ENCODE measurements at regions not wholly inside any gene's neighbourhood (a gene's known extent, or its start where the extent isn't known, plus 50 kb on each side); places are given as distances from the start of the nearest gene placed in this dataset.

DNA sequence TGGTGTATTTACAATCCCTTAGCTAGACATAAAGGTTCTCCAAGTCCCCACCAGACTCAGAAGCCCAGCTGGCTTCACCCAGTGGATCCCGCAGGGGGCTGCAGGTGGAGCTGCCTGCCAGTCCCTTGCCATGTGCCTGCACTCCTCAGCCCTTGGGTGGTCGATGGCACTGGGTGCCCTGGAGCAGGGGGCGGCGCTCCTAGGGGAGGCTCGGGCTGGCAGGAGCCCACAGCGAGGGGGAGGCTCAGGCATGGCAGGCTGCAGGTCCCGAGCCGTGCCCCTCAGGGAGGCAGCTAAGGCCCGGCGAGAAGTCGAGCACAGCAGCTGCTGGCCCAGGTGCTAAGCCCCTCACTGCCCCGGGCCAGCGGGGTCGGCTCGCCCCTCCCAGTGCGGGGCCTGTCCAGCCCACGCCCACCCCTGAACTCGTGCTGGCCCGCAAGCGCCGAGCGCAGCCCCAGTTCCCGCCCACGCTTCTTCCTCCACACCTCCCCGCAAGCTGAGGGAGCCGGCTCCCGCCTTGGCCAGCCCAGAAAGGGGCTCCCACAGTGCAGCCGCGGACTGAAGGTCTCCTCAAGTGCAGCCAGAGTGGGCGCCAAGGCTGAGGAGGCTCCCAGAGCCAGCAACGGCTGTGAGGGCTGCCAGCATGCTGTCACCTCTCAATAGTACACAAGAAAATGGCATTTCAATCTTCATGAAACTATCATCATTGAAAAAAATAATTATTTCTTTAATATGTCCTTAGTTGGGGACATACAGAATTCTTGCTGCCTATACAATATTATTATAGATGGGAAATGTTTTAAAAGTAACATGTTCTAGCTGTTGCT, 189.1 kb downstream of the SLC7A11 start:
- no peak overlapping the region for H3K4me3 ChIP-seq (ENCODE audit: low read depth, low read length)
- H3K36me3 ChIP-seq (ENCODE audit: control insufficient read depth, insufficient read depth, low read length), result no peaks in the 10 kb centered on the region
- peaks cover 5% of the 10 kb centered on the region; the same call in 1 of the 2 replicates for H3K9me3 ChIP-seq (ENCODE audit: control insufficient read depth, insufficient read depth, low read length)
- peak overlapping the region; percentile 83 for H3K27ac ChIP-seq (ENCODE audit: low read depth, low read length)
- no peaks in the 10 kb centered on the region for H3K27me3 ChIP-seq (ENCODE audit: control insufficient read depth, insufficient read depth, low read length)
- H3K9ac ChIP-seq (ENCODE audit: low read depth, low read length), result no peak overlapping the region
- peaks cover 28% of the 10 kb centered on the region for H3K4me1 ChIP-seq (ENCODE audit: control insufficient read depth, insufficient read depth, low read length)

DNA sequence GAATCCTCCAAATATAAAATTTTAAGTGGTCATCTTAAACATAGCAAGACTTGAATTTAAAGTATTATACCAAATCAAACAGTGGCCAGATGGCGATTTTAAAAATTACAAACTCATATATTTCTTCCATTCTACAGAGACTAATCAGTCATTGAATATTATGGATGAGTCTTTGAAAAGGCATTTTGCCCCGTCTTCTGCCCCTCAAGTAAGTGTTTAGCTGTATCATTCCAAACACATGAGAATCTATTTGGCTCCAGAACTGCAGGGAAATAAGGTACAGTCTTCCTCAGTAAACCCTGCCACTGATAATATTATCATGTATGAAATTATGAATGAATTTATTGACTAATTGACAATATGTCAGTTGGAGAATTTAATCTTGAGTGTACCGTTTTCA, 191.0 kb downstream of the SLC7A11 start:
- peaks cover 5% of the 10 kb centered on the region; the same call in 1 of the 2 replicates for H3K9me3 ChIP-seq (ENCODE audit: control insufficient read depth, insufficient read depth, low read length)
- no peak overlapping the region for H3K4me3 ChIP-seq (ENCODE audit: low read depth, low read length)
- H3K27me3 ChIP-seq (ENCODE audit: control insufficient read depth, insufficient read depth, low read length), result no peaks in the 10 kb centered on the region
- H3K9ac ChIP-seq (ENCODE audit: low read depth, low read length), result no peak overlapping the region
- H3K4me1 ChIP-seq (ENCODE audit: control insufficient read depth, insufficient read depth, low read length), result peaks cover 40% of the 10 kb centered on the region
- H3K36me3 ChIP-seq (ENCODE audit: control insufficient read depth, insufficient read depth, low read length), result no peaks in the 10 kb centered on the region
- no peak overlapping the region for H3K27ac ChIP-seq (ENCODE audit: low read depth, low read length)

GRCh38 chr4:138050601-138051000, 191.5 kb downstream of the SLC7A11 start:
- Histone ChIP-seq H3K4me3 (ENCODE audit: low read depth, low read length) (no peak overlapping the region), H3K9me3 (ENCODE audit: control insufficient read depth, insufficient read depth, low read length) (peaks cover 5% of the 10 kb centered on the region; the same call in 1 of the 2 replicates), H3K4me1 (ENCODE audit: control insufficient read depth, insufficient read depth, low read length) (peaks cover 40% of the 10 kb centered on the region), H3K36me3 (ENCODE audit: control insufficient read depth, insufficient read depth, low read length) (no peaks in the 10 kb centered on the region), H3K27me3 (ENCODE audit: control insufficient read depth, insufficient read depth, low read length) (no peaks in the 10 kb centered on the region), H3K9ac (ENCODE audit: low read depth, low read length) (no peak overlapping the region), H3K27ac (ENCODE audit: low read depth, low read length) (no peak overlapping the region)

- Histone ChIP-seq H3K27me3 (ENCODE audit: control insufficient read depth, insufficient read depth, low read length) (no peaks in the 10 kb centered on the region), H3K36me3 (ENCODE audit: control insufficient read depth, insufficient read depth, low read length) (no peaks in the 10 kb centered on the region), H3K9me3 (ENCODE audit: control insufficient read depth, insufficient read depth, low read length) (peaks cover 5% of the 10 kb centered on the region; the same call in 1 of the 2 replicates), H3K27ac (ENCODE audit: low read depth, low read length) (peak overlapping the region; percentile 10), H3K9ac (ENCODE audit: low read depth, low read length) (no peak overlapping the region), H3K4me1 (ENCODE audit: control insufficient read depth, insufficient read depth, low read length) (peaks cover 40% of the 10 kb centered on the region), H3K4me3 (ENCODE audit: low read depth, low read length) (no peak overlapping the region)
Measured at GRCh38 chr4:138049355-138049754, 192.8 kb downstream of the SLC7A11 start.

DNA sequence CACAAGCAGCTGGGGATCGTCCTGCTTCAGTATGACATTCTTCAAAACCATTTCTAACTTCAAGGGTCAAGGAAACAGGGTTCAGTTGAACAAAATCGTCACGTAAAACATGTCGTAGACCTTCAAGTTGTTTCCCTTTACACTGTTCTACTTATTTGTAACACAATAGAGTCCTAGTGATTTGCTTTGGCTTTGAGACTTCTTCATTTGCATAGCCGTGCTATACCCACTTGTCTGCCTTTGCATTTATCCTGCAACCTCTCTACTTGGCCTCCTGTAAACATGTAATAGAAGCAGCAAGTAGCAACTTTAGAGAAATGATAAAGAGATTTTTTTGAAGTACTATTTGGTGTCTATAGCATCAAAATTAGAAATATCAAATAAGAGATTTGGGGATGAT, 194.9 kb downstream of the SLC7A11 start:
- Histone ChIP-seq H3K9me3 (ENCODE audit: control insufficient read depth, insufficient read depth, low read length) (no peaks in the 10 kb centered on the region), H3K27me3 (ENCODE audit: control insufficient read depth, insufficient read depth, low read length) (no peaks in the 10 kb centered on the region), H3K9ac (ENCODE audit: low read depth, low read length) (no peak overlapping the region), H3K4me1 (ENCODE audit: control insufficient read depth, insufficient read depth, low read length) (peaks cover 32% of the 10 kb centered on the region), H3K27ac (ENCODE audit: low read depth, low read length) (no peak overlapping the region), H3K36me3 (ENCODE audit: control insufficient read depth, insufficient read depth, low read length) (no peaks in the 10 kb centered on the region), H3K4me3 (ENCODE audit: low read depth, low read length) (peak overlapping the region; percentile 14; the same call in 1 of the 2 replicates)

GRCh38 chr4:138045036-138045435, 197.1 kb downstream of the SLC7A11 start:
- Histone ChIP-seq H3K4me3 (ENCODE audit: low read depth, low read length) (no peak overlapping the region), H3K9ac (ENCODE audit: low read depth, low read length) (no peak overlapping the region), H3K4me1 (ENCODE audit: control insufficient read depth, insufficient read depth, low read length) (peaks cover 21% of the 10 kb centered on the region), H3K9me3 (ENCODE audit: control insufficient read depth, insufficient read depth, low read length) (no peaks in the 10 kb centered on the region), H3K36me3 (ENCODE audit: control insufficient read depth, insufficient read depth, low read length) (no peaks in the 10 kb centered on the region), H3K27ac (ENCODE audit: low read depth, low read length) (no peak overlapping the region), H3K27me3 (ENCODE audit: control insufficient read depth, insufficient read depth, low read length) (no peaks in the 10 kb centered on the region)

DNA sequence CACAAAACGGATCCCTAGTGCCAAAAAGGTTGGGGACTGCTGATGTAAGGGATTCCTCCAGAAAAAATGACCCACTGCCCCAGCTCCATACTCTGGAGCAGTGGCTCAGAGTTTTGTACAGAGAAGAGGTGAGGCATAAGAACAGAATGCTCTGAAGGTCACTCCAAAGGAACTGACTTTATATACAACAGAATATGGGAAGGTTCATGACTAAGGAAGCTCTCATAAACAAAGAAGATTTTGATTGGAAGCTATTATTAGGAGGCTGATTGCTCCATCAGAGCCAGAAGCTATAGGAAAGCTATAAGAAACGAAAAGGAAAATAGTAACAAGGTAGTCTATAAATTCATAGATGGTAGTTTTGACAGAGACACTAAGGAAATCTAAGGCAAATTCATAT, 203.1 kb downstream of the SLC7A11 start:
- H3K9me3 ChIP-seq (ENCODE audit: control insufficient read depth, insufficient read depth, low read length), result no peaks in the 10 kb centered on the region
- H3K9ac ChIP-seq (ENCODE audit: low read depth, low read length), result no peak overlapping the region
- H3K4me1 ChIP-seq (ENCODE audit: control insufficient read depth, insufficient read depth, low read length), result no peaks in the 10 kb centered on the region; the same call in 1 of the 2 replicates
- H3K36me3 ChIP-seq (ENCODE audit: control insufficient read depth, insufficient read depth, low read length), result no peaks in the 10 kb centered on the region
- no peaks in the 10 kb centered on the region for H3K27me3 ChIP-seq (ENCODE audit: control insufficient read depth, insufficient read depth, low read length)
- H3K27ac ChIP-seq (ENCODE audit: low read depth, low read length), result no peak overlapping the region
- no peak overlapping the region for H3K4me3 ChIP-seq (ENCODE audit: low read depth, low read length)

GRCh38 chr4:138037696-138038095, 204.5 kb downstream of the SLC7A11 start:
- Histone ChIP-seq H3K9ac (ENCODE audit: low read depth, low read length) (no peak overlapping the region), H3K36me3 (ENCODE audit: control insufficient read depth, insufficient read depth, low read length) (no peaks in the 10 kb centered on the region), H3K9me3 (ENCODE audit: control insufficient read depth, insufficient read depth, low read length) (no peaks in the 10 kb centered on the region), H3K4me1 (ENCODE audit: control insufficient read depth, insufficient read depth, low read length) (no peaks in the 10 kb centered on the region; the same call in 1 of the 2 replicates), H3K4me3 (ENCODE audit: low read depth, low read length) (no peak overlapping the region), H3K27ac (ENCODE audit: low read depth, low read length) (no peak overlapping the region), H3K27me3 (ENCODE audit: control insufficient read depth, insufficient read depth, low read length) (no peaks in the 10 kb centered on the region)

- Histone ChIP-seq H3K4me3 (ENCODE audit: low read depth, low read length) (no peak overlapping the region), H3K9ac (ENCODE audit: low read depth, low read length) (no peak overlapping the region), H3K36me3 (ENCODE audit: control insufficient read depth, insufficient read depth, low read length) (no peaks in the 10 kb centered on the region), H3K27ac (ENCODE audit: low read depth, low read length) (no peak overlapping the region), H3K9me3 (ENCODE audit: control insufficient read depth, insufficient read depth, low read length) (no peaks in the 10 kb centered on the region), H3K27me3 (ENCODE audit: control insufficient read depth, insufficient read depth, low read length) (no peaks in the 10 kb centered on the region), H3K4me1 (ENCODE audit: control insufficient read depth, insufficient read depth, low read length) (no peaks in the 10 kb centered on the region; the same call in 1 of the 2 replicates)
Measured at GRCh38 chr4:138035781-138036258, 206.3 kb downstream of the SLC7A11 start.

GRCh38 chr4:138034871-138035270, 207.3 kb downstream of the SLC7A11 start:
- Histone ChIP-seq H3K9ac (ENCODE audit: low read depth, low read length) (no peak overlapping the region), H3K4me1 (ENCODE audit: control insufficient read depth, insufficient read depth, low read length) (no peaks in the 10 kb centered on the region; the same call in 1 of the 2 replicates), H3K27ac (ENCODE audit: low read depth, low read length) (no peak overlapping the region), H3K9me3 (ENCODE audit: control insufficient read depth, insufficient read depth, low read length) (no peaks in the 10 kb centered on the region), H3K36me3 (ENCODE audit: control insufficient read depth, insufficient read depth, low read length) (no peaks in the 10 kb centered on the region), H3K27me3 (ENCODE audit: control insufficient read depth, insufficient read depth, low read length) (no peaks in the 10 kb centered on the region), H3K4me3 (ENCODE audit: low read depth, low read length) (no peak overlapping the region)

DNA sequence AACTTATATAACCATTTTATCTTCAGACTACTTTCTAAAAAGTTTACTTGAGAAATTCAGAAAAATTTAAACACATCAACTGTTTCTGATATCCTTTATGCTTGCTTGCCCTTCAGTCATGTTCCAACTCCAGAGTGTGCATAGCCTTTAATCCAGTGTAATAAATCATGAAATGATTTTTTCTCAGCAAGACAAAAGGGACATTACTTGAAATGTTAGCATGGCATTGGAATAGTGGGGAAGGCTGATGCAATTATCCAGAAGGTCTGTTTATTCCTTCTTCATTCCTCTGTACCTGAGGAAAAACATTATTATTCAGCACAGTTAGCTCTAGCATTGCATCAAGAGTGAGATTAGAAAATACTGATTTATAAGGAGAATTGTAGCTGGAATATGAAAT, 209.9 kb downstream of the SLC7A11 start:
- H3K27me3 ChIP-seq (ENCODE audit: control insufficient read depth, insufficient read depth, low read length), result no peaks in the 10 kb centered on the region
- no peaks in the 10 kb centered on the region for H3K36me3 ChIP-seq (ENCODE audit: control insufficient read depth, insufficient read depth, low read length)
- no peaks in the 10 kb centered on the region for H3K9me3 ChIP-seq (ENCODE audit: control insufficient read depth, insufficient read depth, low read length)
- H3K4me3 ChIP-seq (ENCODE audit: low read depth, low read length), result no peak overlapping the region
- no peak overlapping the region for H3K27ac ChIP-seq (ENCODE audit: low read depth, low read length)
- H3K4me1 ChIP-seq (ENCODE audit: control insufficient read depth, insufficient read depth, low read length), result peaks cover 3% of the 10 kb centered on the region; the same call in 1 of the 2 replicates
- H3K9ac ChIP-seq (ENCODE audit: low read depth, low read length), result no peak overlapping the region
